ENCODE measurements at regions not wholly inside any gene's neighbourhood (a gene's known extent, or its start where the extent isn't known, plus 50 kb on each side); places are given as distances from the start of the nearest gene placed in this dataset.
"Not testable (repeated sequence)": the region's sequence is repeated elsewhere in the genome, so short reads cannot be mapped to it uniquely, and the experiment has no call there.

DNA sequence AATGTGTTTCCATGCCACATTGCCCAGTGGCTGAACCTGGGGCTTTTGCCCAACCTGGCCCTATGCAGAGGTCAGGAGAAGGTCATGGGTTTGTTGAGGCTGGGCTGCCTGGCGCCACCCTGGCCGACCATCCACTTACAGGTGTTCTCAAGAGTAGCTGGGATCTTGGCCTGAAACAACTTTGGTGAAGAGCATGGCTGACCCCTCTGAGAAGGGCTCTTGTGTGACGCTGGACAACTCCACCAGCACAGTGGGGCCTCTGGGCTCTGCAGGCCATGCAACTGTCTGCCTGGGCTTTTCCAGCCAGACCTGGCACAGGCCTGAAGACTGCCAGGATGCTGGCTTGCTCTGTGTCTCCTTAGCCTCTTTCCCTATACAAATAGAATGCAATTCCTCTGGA lies 76.4 kb upstream of the ZNG1B start:
- DNase-seq (ENCODE audit: low read depth): no peak
- TF ChIP-seq, protein P1, sequence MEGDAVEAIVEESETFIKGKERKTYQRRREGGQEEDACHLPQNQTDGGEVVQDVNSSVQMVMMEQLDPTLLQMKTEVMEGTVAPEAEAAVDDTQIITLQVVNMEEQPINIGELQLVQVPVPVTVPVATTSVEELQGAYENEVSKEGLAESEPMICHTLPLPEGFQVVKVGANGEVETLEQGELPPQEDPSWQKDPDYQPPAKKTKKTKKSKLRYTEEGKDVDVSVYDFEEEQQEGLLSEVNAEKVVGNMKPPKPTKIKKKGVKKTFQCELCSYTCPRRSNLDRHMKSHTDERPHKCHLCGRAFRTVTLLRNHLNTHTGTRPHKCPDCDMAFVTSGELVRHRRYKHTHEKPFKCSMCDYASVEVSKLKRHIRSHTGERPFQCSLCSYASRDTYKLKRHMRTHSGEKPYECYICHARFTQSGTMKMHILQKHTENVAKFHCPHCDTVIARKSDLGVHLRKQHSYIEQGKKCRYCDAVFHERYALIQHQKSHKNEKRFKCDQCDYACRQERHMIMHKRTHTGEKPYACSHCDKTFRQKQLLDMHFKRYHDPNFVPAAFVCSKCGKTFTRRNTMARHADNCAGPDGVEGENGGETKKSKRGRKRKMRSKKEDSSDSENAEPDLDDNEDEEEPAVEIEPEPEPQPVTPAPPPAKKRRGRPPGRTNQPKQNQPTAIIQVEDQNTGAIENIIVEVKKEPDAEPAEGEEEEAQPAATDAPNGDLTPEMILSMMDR (IDR thresholded peaks at IDR 0.05; ENCODE audit: control insufficient read depth, insufficient read depth, low read depth, low read length, missing control alignments): no peak
- H3K4me3 ChIP-seq (ENCODE audit: control insufficient read depth, low read depth, low read length): no peak overlapping the region

DNA sequence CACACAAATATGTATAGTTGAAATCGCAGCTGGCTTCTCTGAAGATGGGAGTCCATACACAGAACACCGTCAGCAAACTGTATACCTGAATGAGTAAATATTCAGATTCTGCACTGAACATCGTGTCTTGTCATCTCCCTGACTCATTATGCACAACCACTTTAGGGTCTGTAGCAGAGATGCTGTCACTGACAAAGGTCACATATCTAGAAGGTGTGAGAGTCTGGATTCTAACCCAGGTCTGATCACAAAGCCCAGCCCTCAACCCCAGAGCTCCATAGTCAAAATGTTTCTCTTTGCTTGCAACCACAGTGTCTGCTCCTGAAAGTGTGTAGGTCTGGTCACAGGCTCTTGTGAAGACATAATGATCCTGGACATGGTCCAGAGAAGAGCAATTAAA lies 78.3 kb upstream of the PAX8 start:
- DNase-seq (ENCODE audit: low read depth): no peak
- TF ChIP-seq, protein P1 (IDR thresholded peaks at IDR 0.05; ENCODE audit: control insufficient read depth, insufficient read depth, low read depth, low read length, missing control alignments): no peak
- H3K4me3 ChIP-seq (ENCODE audit: control insufficient read depth, low read depth, low read length): no peak overlapping the region

DNA sequence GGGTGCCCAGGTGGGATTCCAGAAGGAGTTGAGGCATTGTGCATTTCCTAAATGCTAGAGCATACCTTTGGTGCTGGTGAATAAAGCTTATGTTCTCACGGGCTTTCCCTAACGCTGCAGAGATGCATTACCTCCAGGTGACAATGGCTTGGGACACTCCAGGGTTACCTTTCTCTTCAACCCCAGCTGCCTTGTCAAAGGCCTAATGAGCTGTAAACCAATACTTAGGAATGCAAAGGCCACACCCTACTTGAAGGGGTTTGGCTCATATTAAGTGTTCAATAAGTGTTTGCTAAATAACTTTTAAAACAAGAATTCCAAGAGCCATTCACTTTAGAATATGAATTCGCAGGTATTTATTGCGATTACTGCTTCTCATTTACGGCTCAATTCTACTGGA lies 77.6 kb upstream of the PAX8 start:
- DNase-seq (ENCODE audit: low read depth): not testable (repeated sequence)

DNA sequence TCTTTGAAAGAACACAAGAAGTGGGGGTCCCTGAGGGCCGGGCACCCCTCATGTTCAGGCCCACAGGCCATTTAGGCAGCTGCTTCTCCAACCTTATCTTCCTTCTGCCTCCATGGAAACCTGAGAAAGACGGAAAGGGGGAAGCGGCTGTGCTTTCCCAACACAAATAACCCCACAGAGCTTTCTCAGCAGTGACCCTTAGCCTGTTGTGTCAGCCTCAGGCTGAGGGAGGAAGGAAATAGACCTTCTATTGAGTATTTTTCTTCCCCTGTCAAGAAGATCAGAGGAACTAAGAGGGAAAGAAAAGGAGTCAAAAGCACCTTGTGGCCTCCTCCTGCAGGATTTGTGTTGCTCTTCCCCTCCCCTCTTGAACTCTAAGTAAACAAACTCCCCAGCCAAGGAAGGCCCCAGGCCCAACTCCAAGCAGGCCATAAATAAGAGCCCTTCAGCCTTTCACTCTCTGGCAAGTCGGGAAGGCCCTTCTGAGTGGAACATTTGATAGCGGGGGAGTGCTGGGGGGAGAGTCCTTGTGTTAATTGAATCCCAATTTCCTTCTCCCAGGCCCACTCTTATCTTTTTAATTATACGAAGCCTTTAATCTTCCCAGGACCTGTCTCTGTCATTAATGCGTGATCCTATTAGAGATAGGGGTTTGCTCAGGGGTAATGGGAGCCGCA lies 76.8 kb upstream of the PAX8 start:
- DNase-seq (ENCODE audit: low read depth); H3K4me3 ChIP-seq (ENCODE audit: control insufficient read depth, low read depth, low read length): not testable (repeated sequence)

More for the DNA sequence above, 77.6 kb upstream of the PAX8 start:
- not testable (repeated sequence) for H3K4me3 ChIP-seq (ENCODE audit: control insufficient read depth, low read depth, low read length)

DNA sequence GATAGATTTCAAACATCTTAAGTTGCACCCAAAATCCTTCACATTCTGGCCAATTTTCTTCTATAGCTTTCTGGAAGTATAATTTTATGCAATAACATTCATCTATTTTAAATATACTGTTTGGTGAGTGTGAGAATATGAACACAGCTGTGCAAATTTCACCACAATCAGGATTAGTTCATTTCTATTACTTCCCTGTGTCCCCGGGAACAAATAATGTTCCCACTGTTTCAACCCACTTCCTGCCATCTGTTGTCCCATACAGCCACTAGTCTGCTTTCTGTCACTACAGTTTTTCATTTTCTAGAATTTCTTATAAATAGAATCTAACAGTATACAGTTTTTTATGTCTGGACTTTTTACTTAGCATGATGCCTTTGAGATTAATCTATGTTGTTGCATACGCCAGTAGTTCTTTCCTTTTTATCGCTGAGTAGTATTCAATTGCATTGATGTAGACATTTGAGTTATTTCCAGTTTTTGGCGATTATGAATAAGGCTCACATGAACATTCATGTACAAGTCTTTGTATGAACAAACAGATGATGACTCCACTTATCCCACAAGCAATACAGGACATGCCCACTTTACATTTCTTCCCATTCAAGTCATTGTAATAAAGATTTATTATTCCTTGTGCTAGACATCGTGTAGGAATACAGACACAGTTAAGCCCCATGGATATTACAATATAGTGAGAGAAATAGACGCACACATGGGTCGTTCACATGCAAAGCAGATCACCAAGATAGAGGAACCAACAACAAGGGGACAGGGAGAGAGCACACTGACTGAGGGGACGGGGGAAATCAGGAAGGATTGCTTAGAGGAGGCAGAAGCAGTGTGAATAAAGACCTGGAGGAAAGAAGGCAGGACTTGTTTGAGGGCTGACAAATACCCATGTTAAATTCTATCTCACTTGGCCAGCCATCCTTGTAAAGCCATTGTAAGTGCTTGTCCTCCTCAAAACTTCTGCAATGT lies 72.9 kb upstream of the PAX8 start:
- no peak overlapping the region for H3K4me3 ChIP-seq (ENCODE audit: control insufficient read depth, low read depth, low read length)
- TF ChIP-seq, protein P1 (IDR thresholded peaks at IDR 0.05; ENCODE audit: control insufficient read depth, insufficient read depth, low read depth, low read length, missing control alignments): no peak
- no peak for DNase-seq (ENCODE audit: low read depth)

DNA sequence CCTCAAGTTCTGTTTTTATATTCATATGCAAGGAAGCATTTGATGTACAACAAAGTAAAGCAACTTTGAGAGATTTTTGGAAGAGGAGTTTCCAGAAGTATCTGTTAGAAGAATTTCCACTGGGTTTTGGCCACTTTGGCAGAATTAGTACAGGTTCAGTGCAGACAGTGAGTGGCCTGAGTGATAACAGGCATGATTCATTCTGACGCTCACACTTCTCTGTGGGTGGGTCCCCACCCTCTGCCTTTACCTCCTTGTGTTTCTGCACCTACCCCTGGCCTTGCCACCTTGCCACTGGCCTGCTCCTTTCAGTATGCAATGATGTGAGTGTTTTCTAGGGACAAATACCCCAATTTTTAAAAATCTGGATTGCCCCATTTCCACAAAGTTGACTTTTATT lies 65.1 kb upstream of the PAX8 start:
- H3K4me3 ChIP-seq (ENCODE audit: control insufficient read depth, low read depth, low read length); DNase-seq (ENCODE audit: low read depth): not testable (repeated sequence)

DNA sequence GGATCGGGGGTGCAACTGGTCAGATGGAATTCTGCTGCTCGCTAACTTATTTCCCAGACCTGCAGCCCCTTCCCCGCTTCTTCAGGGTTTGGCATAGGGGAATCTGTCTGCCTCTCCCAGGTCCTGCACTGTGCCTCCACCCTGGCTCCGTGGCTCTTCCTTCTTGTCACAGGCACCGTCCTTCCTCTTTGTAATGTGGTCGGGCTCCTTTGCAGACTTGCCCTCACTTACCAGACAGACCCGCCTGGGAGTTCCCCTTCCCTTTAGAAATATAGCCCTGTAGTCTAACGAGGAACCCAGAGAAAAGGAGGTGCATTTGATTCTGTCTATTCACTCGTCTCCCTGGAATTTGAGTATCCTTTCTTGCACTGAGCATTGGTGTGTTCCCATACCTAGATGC lies 63.9 kb upstream of the PAX8 start:
- H3K4me3 ChIP-seq (ENCODE audit: control insufficient read depth, low read depth, low read length): no peak overlapping the region
- TF ChIP-seq, protein P1 (IDR thresholded peaks at IDR 0.05; ENCODE audit: control insufficient read depth, insufficient read depth, low read depth, low read length, missing control alignments): no peak
- DNase-seq (ENCODE audit: low read depth): no peak

DNA sequence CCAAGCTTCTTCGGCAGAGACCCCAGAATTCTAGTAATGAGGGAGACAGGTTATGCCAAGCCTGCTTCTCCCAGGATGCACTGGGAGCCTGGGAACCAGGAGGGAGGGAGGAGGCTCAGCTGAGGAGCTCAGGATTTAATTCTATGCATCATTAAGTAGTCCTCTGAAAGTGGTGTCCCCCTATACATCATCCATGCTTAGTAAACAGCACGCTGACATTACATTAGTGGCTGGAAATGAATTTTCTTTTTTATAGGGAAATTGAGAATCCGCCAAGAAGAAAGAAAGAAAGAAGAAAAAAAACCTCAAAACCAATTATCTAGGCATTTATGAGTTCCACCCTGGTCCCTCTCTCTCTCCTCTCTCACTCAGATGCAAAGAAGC lies 63.1 kb upstream of the PAX8 start:
- DNase-seq (ENCODE audit: low read depth); H3K4me3 ChIP-seq (ENCODE audit: control insufficient read depth, low read depth, low read length): not testable (repeated sequence)
